SK-N-DZ (cell line): ENCODE measurements at regions not wholly inside any gene's neighbourhood (a gene's known extent, or its start where the extent isn't known, plus 50 kb on each side); places are given as distances from the start of the nearest gene placed in this dataset.

Source experiments
- DNase-seq: peaks from one replicate; pipeline ENCODE4 v3.0.0-alpha.2; 2015; ENCODE audit warnings: low spot score

- no peak for DNase-seq
Observed at GRCh38 chrX:17206584-17206983, 168.4 kb upstream of the NHS start.

GRCh38 chrX:17214962-17215361, 160.0 kb upstream of the NHS start:
- DNase-seq: no peak

- no peak for DNase-seq
Observed at GRCh38 chrX:17226736-17227135, 148.3 kb upstream of the NHS start.

DNA sequence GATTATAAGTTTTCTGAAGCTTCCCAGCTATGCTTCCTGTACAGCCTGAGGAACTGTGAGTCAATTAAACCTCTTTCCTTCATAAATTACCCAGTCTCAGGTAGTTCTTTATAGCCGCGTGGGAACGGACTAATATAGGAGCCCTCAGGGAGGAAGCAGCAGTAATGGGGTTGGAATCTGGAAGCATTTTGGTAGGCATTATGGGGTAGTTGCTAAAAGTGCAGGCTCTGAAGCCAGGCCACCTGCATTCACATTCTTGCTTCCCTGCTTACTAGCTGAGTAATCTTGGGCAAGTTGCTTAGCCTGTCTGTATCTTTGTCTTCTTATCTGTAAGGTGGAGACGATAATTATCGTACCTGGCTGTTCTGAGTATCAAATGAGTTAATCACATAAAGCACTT, 137.9 kb upstream of the NHS start:
- no peak for DNase-seq

GRCh38 chrX:17242470-17242869, 132.5 kb upstream of the NHS start:
- DNase-seq: peak; percentile 28

DNA sequence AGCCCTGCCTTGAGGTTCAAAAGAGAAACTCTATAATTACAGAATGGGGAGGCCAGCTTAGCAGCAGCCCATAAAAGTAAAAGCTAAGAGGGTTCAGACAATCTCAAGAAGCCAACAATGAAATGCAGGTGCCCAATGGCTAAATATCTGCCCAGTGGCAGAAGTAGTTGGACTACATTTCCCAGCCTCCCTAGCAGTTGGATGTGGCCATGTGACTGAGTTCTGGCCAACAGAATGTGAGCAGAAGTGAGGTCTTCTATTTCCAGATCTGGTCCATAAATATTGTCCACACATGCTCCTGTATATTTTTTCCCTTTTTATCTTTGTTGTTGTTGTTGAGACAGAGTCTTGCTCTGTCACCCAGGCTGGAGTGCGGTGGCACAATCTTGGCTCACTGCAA, 127.9 kb upstream of the NHS start:
- DNase-seq: no peak

DNA sequence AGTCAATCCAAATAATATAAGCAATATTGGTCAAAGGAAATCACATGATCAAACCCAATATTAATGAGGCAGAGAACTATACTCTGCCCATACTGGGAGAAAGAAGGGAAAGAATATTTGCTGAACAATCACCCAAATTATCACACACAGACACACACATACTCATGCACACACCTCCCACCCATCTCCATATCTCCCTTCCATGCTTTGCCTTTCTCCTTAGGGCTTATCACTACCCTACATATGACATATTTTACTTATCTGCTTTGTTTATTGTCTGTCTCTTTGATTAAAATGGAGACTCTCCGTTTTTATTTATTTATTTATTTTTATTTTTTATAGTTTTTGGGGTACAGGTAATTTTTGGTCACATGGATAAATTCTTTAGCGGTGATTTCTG, 112.9 kb upstream of the NHS start:
- no peak for DNase-seq

DNA sequence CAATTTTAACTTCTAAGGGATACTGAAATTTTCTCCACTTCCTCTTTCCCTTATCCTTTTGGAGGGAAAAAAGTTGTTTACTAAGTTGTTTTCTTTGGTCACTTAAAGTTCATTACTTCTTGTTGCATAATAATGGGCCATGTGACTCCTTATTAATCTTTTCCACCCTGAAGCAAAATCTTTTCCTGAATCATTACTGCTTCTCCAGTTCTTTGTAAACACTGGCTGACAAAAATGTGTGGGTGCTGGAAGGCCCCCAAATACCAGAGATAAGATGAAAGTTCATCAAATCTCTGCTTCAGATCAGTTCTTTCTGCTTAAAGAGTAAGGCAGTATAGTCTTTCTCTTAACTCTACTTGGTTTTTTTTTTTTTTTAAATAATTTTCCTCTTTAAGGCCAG, 108.9 kb upstream of the NHS start:
- no peak for DNase-seq

- no peak for DNase-seq
Observed at GRCh38 chrX:17278961-17279360, 96.0 kb upstream of the NHS start.

DNA sequence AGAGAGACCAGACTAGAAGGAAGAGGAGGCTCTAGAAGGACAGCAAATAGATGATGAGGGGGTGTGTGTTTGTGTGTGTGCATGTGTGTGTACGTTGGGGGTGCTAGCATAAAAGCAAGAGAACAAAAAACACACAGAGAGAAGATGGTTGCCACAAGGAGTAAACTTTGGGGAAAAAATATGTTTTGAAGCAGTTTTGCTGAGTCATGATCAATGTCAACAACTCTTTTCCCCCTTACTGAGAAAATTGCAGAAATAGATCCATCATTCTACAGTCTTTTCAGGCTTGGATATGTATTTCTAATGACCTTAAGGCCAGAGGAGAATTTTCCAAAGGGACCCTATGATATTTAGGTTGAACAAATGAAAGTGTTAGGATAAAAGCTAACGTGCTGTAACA, 89.0 kb upstream of the NHS start:
- no peak for DNase-seq

DNA sequence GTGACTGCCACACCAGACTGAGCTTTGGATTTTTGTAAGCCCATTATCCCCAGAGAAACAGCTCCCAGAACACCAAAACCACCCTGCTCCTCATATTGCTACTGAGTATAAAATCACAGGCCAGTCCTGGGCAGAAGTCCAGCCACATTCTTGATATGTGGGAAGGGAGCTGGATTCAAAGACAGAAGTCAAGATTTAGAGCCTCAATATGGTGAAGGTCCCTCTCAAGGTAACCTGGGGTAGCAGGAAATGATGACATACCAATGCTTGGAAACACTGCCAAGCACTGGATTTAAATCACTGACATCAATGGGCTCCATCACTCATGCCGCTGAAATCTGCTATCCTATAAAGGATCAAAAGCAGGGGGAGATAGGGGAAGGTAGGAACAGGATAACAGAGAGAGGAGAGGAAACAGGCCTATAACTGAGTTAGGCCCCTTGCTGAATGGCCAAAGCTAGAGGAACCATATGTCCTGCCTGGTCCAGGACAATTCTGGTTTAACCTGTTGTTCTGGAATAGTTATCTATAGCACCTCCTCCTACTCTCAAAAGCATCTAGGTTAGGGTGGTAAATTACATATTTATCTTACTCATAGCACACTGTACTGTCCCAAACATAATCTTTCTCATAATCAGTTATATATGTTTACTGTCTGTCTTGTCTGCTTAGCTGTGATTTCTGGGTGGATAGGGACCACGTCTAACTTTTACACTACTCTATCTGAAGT, 83.7 kb upstream of the NHS start:
- DNase-seq: no peak

- DNase-seq: no peak
Observed at GRCh38 chrX:17292111-17292527, 82.9 kb upstream of the NHS start.

- no peak for DNase-seq
Observed at GRCh38 chrX:17294561-17294960, 80.4 kb upstream of the NHS start.

GRCh38 chrX:17295791-17296190, 79.2 kb upstream of the NHS start:
- DNase-seq: no peak

DNA sequence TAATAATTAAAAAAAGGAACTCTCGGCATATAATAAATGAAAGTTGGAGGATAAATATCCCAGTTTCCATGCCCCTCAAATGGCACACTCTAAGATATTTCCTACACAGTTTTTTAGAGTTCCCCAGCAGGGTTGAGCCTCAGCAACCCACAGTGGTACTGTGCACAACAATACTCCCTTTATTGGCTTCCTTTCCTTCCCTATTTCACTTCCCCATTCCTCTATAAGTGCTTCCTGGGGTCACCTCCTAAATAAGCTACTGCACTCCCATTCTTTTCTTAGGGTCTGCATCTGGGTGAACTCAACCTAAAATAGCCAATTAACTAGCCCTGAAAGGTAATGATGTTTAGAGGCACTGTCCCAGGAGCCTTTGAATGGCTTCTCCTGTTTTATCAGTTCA, 76.4 kb upstream of the NHS start:
- DNase-seq: no peak

DNA sequence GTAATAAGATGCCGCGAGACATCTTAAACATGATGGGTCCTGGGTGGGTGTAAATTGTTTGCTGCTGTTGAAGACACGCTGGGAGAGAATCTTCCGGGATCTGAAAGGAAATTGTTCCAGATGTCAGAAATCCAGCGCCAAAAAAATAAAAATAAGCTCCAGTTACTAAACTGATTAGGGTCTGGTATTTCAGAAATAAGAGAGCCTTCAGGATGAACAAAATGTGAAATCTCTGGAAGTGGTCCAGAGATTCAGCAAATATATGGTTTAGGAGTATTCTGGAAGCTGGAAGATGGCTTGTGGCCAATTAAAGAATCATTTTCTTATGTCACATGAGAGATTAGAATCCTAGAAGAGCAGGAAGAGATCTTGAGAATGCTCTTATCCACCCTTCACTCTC, 75.8 kb upstream of the NHS start:
- no peak for DNase-seq

- DNase-seq: no peak
Observed at GRCh38 chrX:17323397-17323796, 51.6 kb upstream of the NHS start.
